Activated T-cell treated with anti-CD3 and anti-CD28 coated beads for 4 hours (primary cell): ENCODE measurements at regions not wholly inside any gene's neighbourhood (a gene's known extent, or its start where the extent isn't known, plus 50 kb on each side); places are given as distances from the start of the nearest gene placed in this dataset.

Experiments
- DNase-seq: peaks from one replicate; pipeline ENCODE4 v3.0.0-alpha.2; 2020

- DNase-seq = no peak
These were observed 142.0 kb downstream of the PTPN20 start for GRCh38 chr10:47053081-47053798.

- no peak for DNase-seq
These were observed 143.7 kb downstream of the PTPN20 start for GRCh38 chr10:47054974-47055373.

- DNase-seq = no peak
These were observed 144.4 kb downstream of the PTPN20 start for GRCh38 chr10:47055386-47056246.

- DNase-seq = no peak
These were observed 145.0 kb downstream of the PTPN20 start for GRCh38 chr10:47056247-47056510.

- no peak for DNase-seq
These were observed 146.2 kb downstream of the PTPN20 start for GRCh38 chr10:47057471-47057870.

GRCh38 chr10:47058032-47058702, 146.9 kb downstream of the PTPN20 start:
- no peak for DNase-seq

GRCh38 chr10:47058961-47059391, 147.7 kb downstream of the PTPN20 start:
- DNase-seq = no peak

GRCh38 chr10:47059606-47060311, 148.5 kb downstream of the PTPN20 start:
- no peak for DNase-seq

- DNase-seq = no peak
These were observed 149.1 kb downstream of the PTPN20 start for GRCh38 chr10:47060356-47060755.

GRCh38 chr10:47060993-47061500, 149.8 kb downstream of the PTPN20 start:
- no peak for DNase-seq

- DNase-seq = no peak
These were observed 150.5 kb downstream of the PTPN20 start for GRCh38 chr10:47061776-47062175.

GRCh38 chr10:47062441-47063200, 151.4 kb downstream of the PTPN20 start:
- no peak for DNase-seq

GRCh38 chr10:47063858-47064257, 152.6 kb downstream of the PTPN20 start:
- no peak for DNase-seq

- DNase-seq = no peak
These were observed 154.7 kb downstream of the PTPN20 start for GRCh38 chr10:47065903-47066302.

GRCh38 chr10:47067949-47068940, 157.0 kb downstream of the PTPN20 start:
- no peak for DNase-seq

GRCh38 chr10:47070541-47070940, 159.3 kb downstream of the PTPN20 start:
- DNase-seq = no peak

- no peak for DNase-seq
These were observed 160.7 kb downstream of the PTPN20 start for GRCh38 chr10:47071891-47072290.

- DNase-seq = no peak
These were observed 162.7 kb downstream of the PTPN20 start for GRCh38 chr10:47073967-47074366.

GRCh38 chr10:47076949-47077361, 165.7 kb downstream of the PTPN20 start:
- no peak for DNase-seq

GRCh38 chr10:47077386-47077785, 166.2 kb downstream of the PTPN20 start:
- no peak for DNase-seq

- no peak for DNase-seq
These were observed 166.7 kb downstream of the PTPN20 start for GRCh38 chr10:47077941-47078340.
